Mucosa of descending colon (tissue), 3 donors: ENCODE measurements at regions not wholly inside any gene's neighbourhood (a gene's known extent, or its start where the extent isn't known, plus 50 kb on each side); places are given as distances from the start of the nearest gene placed in this dataset.
"Not testable (repeated sequence)": the region's sequence is repeated elsewhere in the genome, so short reads cannot be mapped to it uniquely, and the experiment has no call there.

Source experiments
- ATAC-seq: fragments of 200-7000 bp; cut with Tn5 transposase; one replicate; pipeline ENCODE4 v1.9.1; 2020; ENCODE audit warnings: mild to moderate bottlenecking, moderate library complexity
- DNase-seq, 3 donors: peaks; one replicate each; pipeline ENCODE4 v3.0.0-alpha.2; 2020
- H3K36me3 ChIP-seq: fragments of 200-600 bp; one replicate; pipeline ENCODE4 v1.8.0; 2021; ENCODE audit warnings: low read depth, mild to moderate bottlenecking
- H3K4me1 ChIP-seq: fragments of 200-600 bp; one replicate; pipeline ENCODE4 v1.8.0; 2021; ENCODE audit warnings: low read depth, mild to moderate bottlenecking
- H3K4me3 ChIP-seq: fragments of 200-600 bp; one replicate; pipeline ENCODE4 v1.8.0; 2021; ENCODE audit warnings: mild to moderate bottlenecking
- H3K9me3 ChIP-seq: fragments of 200-600 bp; one replicate; pipeline ENCODE4 v1.8.0; 2021; ENCODE audit warnings: mild to moderate bottlenecking
- CTCF ChIP-seq: fragments of 200-600 bp; IDR thresholded peaks from one replicate; pipeline ENCODE4 v1.8.0; 2022; ENCODE audit warnings: antibody characterized with exemption, mild to moderate bottlenecking
- intact Hi-C, 2 donors: fragments of 100-400 bp; cut with DNase I in 1 of 2; cut with micrococcal nuclease in 1 of 2; formaldehyde crosslinking; loops; one replicate each; pipeline versions ENCODE4 v1.11.0 to v1.11.1; 2022; cut with DNase I, micrococcal nuclease
- donor health status: DM: no; HTN: no; CAD: no; lungs with moderate emphysema.
- donor health status: DM: no; HTN: no; CAD: no.
- donor health status: DM: no; HTN: yes; CAD: no.

GRCh38 chr9:63912451-63912850 is 1372.6 kb downstream of the FOXD4L5 start:
- H3K4me1 ChIP-seq, ATAC-seq, H3K36me3 ChIP-seq, DNase-seq, H3K4me3 ChIP-seq, intact Hi-C loops: not testable (repeated sequence)
- H3K9me3 ChIP-seq, result peaks cover 52% of the 10 kb centered on the region

GRCh38 chr9:63909076-63909475 is 1375.9 kb downstream of the FOXD4L5 start:
- ATAC-seq, H3K4me1 ChIP-seq, H3K36me3 ChIP-seq, intact Hi-C loops, H3K4me3 ChIP-seq, DNase-seq: not testable (repeated sequence)
- peaks cover 47% of the 10 kb centered on the region for H3K9me3 ChIP-seq

GRCh38 chr9:63899637-63900190 is 1385.3 kb downstream of the FOXD4L5 start:
- ATAC-seq, intact Hi-C loops: not testable (repeated sequence)

GRCh38 chr9:63881386-63881785 is 1403.6 kb downstream of the FOXD4L5 start:
- intact Hi-C loops, ATAC-seq: not testable (repeated sequence)

More at GRCh38 chr9:63899637-63900190, 1385.3 kb downstream of the FOXD4L5 start:
- peaks cover 37% of the 10 kb centered on the region for H3K9me3 ChIP-seq
- H3K4me3 ChIP-seq, H3K4me1 ChIP-seq, H3K36me3 ChIP-seq, DNase-seq: not testable (repeated sequence)

GRCh38 chr9:63876380-63876779 is 1408.6 kb downstream of the FOXD4L5 start:
- H3K36me3 ChIP-seq, ATAC-seq, intact Hi-C loops, DNase-seq, H3K4me1 ChIP-seq, H3K4me3 ChIP-seq, H3K9me3 ChIP-seq: not testable (repeated sequence)

More at GRCh38 chr9:63881386-63881785, 1403.6 kb downstream of the FOXD4L5 start:
- not testable (repeated sequence) for DNase-seq, H3K4me3 ChIP-seq, H3K9me3 ChIP-seq, H3K4me1 ChIP-seq, H3K36me3 ChIP-seq

- DNase-seq, result peak in 1 of 3 donors; percentile 2
Measured at GRCh38 chr9:63859475-63860215, 1425.4 kb downstream of the FOXD4L5 start.

GRCh38 chr9:63859090-63859474 is 1425.9 kb downstream of the FOXD4L5 start:
- H3K9me3 ChIP-seq, result peaks cover 26% of the 10 kb centered on the region
- H3K4me3 ChIP-seq, H3K4me1 ChIP-seq, ATAC-seq, DNase-seq, intact Hi-C loops, H3K36me3 ChIP-seq: not testable (repeated sequence)

More at GRCh38 chr9:63859475-63860215, 1425.4 kb downstream of the FOXD4L5 start:
- H3K4me3 ChIP-seq, result no peak overlapping the region
- intact Hi-C loops, result no loop called here
- H3K9me3 ChIP-seq, result peaks cover 27% of the 10 kb centered on the region
- ATAC-seq, result no peak
- TF ChIP-seq CTCF, result no peak
- H3K36me3 ChIP-seq, result no peaks in the 10 kb centered on the region
- no peaks in the 10 kb centered on the region for H3K4me1 ChIP-seq

GRCh38 chr9:63853140-63853751 is 1431.8 kb downstream of the FOXD4L5 start:
- H3K4me1 ChIP-seq, ATAC-seq, DNase-seq, H3K36me3 ChIP-seq, H3K4me3 ChIP-seq, intact Hi-C loops: not testable (repeated sequence)
- peaks cover 32% of the 10 kb centered on the region for H3K9me3 ChIP-seq

- ATAC-seq, H3K4me3 ChIP-seq, H3K36me3 ChIP-seq, H3K4me1 ChIP-seq, intact Hi-C loops, DNase-seq: not testable (repeated sequence)
- peaks cover 24% of the 10 kb centered on the region for H3K9me3 ChIP-seq
Measured at GRCh38 chr9:63824804-63825203, 1460.2 kb downstream of the FOXD4L5 start.

GRCh38 chr9:63823375-63824201 is 1461.4 kb downstream of the FOXD4L5 start:
- H3K4me1 ChIP-seq, DNase-seq, H3K36me3 ChIP-seq, H3K4me3 ChIP-seq, intact Hi-C loops: not testable (repeated sequence)
- peaks cover 21% of the 10 kb centered on the region for H3K9me3 ChIP-seq
- ATAC-seq, result peak; percentile 78

- H3K36me3 ChIP-seq, H3K4me1 ChIP-seq, H3K4me3 ChIP-seq, DNase-seq, intact Hi-C loops: not testable (repeated sequence)
- ATAC-seq, result peak; percentile 30
- H3K9me3 ChIP-seq, result peaks cover 24% of the 10 kb centered on the region
Measured at GRCh38 chr9:63822615-63823374, 1462.2 kb downstream of the FOXD4L5 start.

- intact Hi-C loops, ATAC-seq, H3K36me3 ChIP-seq, H3K4me3 ChIP-seq, H3K4me1 ChIP-seq, DNase-seq: not testable (repeated sequence)
- peaks cover 37% of the 10 kb centered on the region for H3K9me3 ChIP-seq
Measured at GRCh38 chr9:63821293-63821692, 1463.7 kb downstream of the FOXD4L5 start.
